ENCODE measurements at regions not wholly inside any gene's neighbourhood (a gene's known extent, or its start where the extent isn't known, plus 50 kb on each side); places are given as distances from the start of the nearest gene placed in this dataset.

DNA sequence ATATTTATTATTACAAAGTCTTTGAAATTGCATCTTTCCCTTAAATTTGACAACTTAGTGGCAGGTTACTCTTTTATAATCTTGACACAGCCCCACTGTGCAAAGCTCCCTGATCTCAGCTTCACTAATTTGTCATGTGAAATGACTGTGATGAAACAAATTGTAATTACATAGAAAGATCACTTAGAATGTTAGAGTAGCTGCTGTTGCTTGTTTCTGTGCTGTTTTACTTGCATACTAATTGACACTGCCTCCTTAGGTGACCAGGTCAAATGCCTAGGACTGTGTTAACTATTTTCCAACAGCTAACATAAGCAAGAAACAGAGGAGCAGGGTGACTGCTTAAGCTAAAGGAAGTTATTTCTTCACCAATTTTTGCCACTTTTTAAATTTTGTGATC lies 211.3 kb downstream of the ZNF326 start:
- no peaks in the 10 kb centered on the region for H4K20me1 ChIP-seq (ENCODE audit: insufficient read depth, low read length)
- H3K9ac ChIP-seq (ENCODE audit: low read depth, low read length): no peak overlapping the region

GRCh38 chr1:90204780-90205179 lies 209.9 kb downstream of the ZNF326 start:
- H3K27me3 ChIP-seq (ENCODE audit: insufficient read depth, low read length, poor library complexity): no peaks in the 10 kb centered on the region
- ATAC-seq (ENCODE audit: insufficient read depth, low read depth): no peak

More for the DNA sequence above, 211.3 kb downstream of the ZNF326 start:
- no peaks in the 10 kb centered on the region for H3K9me3 ChIP-seq (ENCODE audit: insufficient read depth, low read length, severe bottlenecking)
- H2AFZ ChIP-seq (ENCODE audit: low read depth, low read length): no peak overlapping the region
- H3K27me3 ChIP-seq (ENCODE audit: insufficient read depth, low read length, poor library complexity): no peaks in the 10 kb centered on the region
- no peak for ATAC-seq (ENCODE audit: insufficient read depth, low read depth)
- H3K4me2 ChIP-seq (ENCODE audit: insufficient read depth, low read length): no peak overlapping the region
- H3K4me3 ChIP-seq (ENCODE audit: low read depth in 1 of 2, low read length in 2 of 2): no peak overlapping the region
- no peaks in the 10 kb centered on the region for H3K79me2 ChIP-seq (ENCODE audit: insufficient read depth, low read length)
- TF ChIP-seq EZH2 (IDR thresholded peaks at IDR 0.05; ENCODE audit: borderline replicate concordance, low read depth, low read length, severe bottlenecking): no peak
- TF ChIP-seq, protein P1, sequence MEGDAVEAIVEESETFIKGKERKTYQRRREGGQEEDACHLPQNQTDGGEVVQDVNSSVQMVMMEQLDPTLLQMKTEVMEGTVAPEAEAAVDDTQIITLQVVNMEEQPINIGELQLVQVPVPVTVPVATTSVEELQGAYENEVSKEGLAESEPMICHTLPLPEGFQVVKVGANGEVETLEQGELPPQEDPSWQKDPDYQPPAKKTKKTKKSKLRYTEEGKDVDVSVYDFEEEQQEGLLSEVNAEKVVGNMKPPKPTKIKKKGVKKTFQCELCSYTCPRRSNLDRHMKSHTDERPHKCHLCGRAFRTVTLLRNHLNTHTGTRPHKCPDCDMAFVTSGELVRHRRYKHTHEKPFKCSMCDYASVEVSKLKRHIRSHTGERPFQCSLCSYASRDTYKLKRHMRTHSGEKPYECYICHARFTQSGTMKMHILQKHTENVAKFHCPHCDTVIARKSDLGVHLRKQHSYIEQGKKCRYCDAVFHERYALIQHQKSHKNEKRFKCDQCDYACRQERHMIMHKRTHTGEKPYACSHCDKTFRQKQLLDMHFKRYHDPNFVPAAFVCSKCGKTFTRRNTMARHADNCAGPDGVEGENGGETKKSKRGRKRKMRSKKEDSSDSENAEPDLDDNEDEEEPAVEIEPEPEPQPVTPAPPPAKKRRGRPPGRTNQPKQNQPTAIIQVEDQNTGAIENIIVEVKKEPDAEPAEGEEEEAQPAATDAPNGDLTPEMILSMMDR (IDR thresholded peaks at IDR 0.05; ENCODE audit: borderline replicate concordance, extremely low read depth, low read length, poor library complexity, severe bottlenecking): no peak
- H3K4me1 ChIP-seq (ENCODE audit: insufficient read depth, low read length): peaks cover 5% of the 10 kb centered on the region
- no peak for DNase-seq
- no peak overlapping the region for H3K27ac ChIP-seq (ENCODE audit: low read length)
- H3K36me3 ChIP-seq (ENCODE audit: insufficient read depth, low read length): no peaks in the 10 kb centered on the region

GRCh38 chr1:90204023-90204590 lies 209.2 kb downstream of the ZNF326 start:
- no peak for DNase-seq
- no peak overlapping the region for H3K9ac ChIP-seq (ENCODE audit: low read depth, low read length)
- TF ChIP-seq, protein P1 (IDR thresholded peaks at IDR 0.05; ENCODE audit: borderline replicate concordance, extremely low read depth, low read length, poor library complexity, severe bottlenecking): no peak
- no peak overlapping the region for H3K27ac ChIP-seq (ENCODE audit: low read length)
- H3K36me3 ChIP-seq (ENCODE audit: insufficient read depth, low read length): no peaks in the 10 kb centered on the region
- H3K4me3 ChIP-seq (ENCODE audit: low read depth in 1 of 2, low read length in 2 of 2): no peak overlapping the region
- H3K79me2 ChIP-seq (ENCODE audit: insufficient read depth, low read length): no peaks in the 10 kb centered on the region
- H2AFZ ChIP-seq (ENCODE audit: low read depth, low read length): no peak overlapping the region
- peaks cover 5% of the 10 kb centered on the region for H3K4me1 ChIP-seq (ENCODE audit: insufficient read depth, low read length)
- no peak overlapping the region for H3K4me2 ChIP-seq (ENCODE audit: insufficient read depth, low read length)
- H3K9me3 ChIP-seq (ENCODE audit: insufficient read depth, low read length, severe bottlenecking): no peaks in the 10 kb centered on the region
- no peak for ATAC-seq (ENCODE audit: insufficient read depth, low read depth)
- no peaks in the 10 kb centered on the region for H3K27me3 ChIP-seq (ENCODE audit: insufficient read depth, low read length, poor library complexity)
- H4K20me1 ChIP-seq (ENCODE audit: insufficient read depth, low read length): no peaks in the 10 kb centered on the region

More at GRCh38 chr1:90204780-90205179, 209.9 kb downstream of the ZNF326 start:
- Histone ChIP-seq H2AFZ (ENCODE audit: low read depth, low read length) (no peak overlapping the region; the same call in 1 of the 2 replicates), H3K9me3 (ENCODE audit: insufficient read depth, low read length, severe bottlenecking) (no peaks in the 10 kb centered on the region), H3K36me3 (ENCODE audit: insufficient read depth, low read length) (no peaks in the 10 kb centered on the region), H3K9ac (ENCODE audit: low read depth, low read length) (no peak overlapping the region), H3K4me1 (ENCODE audit: insufficient read depth, low read length) (peaks cover 5% of the 10 kb centered on the region), H3K4me3 (ENCODE audit: low read depth in 1 of 2, low read length in 2 of 2) (no peak overlapping the region), H3K4me2 (ENCODE audit: insufficient read depth, low read length) (no peak overlapping the region), H3K27ac (ENCODE audit: low read length) (no peak overlapping the region), H3K79me2 (ENCODE audit: insufficient read depth, low read length) (no peaks in the 10 kb centered on the region), H4K20me1 (ENCODE audit: insufficient read depth, low read length) (no peaks in the 10 kb centered on the region)
- no peak for DNase-seq
- TF ChIP-seq EZH2 (IDR thresholded peaks at IDR 0.05; ENCODE audit: borderline replicate concordance, low read depth, low read length, severe bottlenecking): no peak
- TF ChIP-seq, protein P1 (IDR thresholded peaks at IDR 0.05; ENCODE audit: borderline replicate concordance, extremely low read depth, low read length, poor library complexity, severe bottlenecking): no peak

Data from DND-41 (cell line).